IMR-90 (cell line): ENCODE measurements at regions not wholly inside any gene's neighbourhood (a gene's known extent, or its start where the extent isn't known, plus 50 kb on each side); places are given as distances from the start of the nearest gene placed in this dataset.

Experiments used
- ATAC-seq: fragments of 200-7000 bp; cut with Tn5 transposase; 2 replicates; pipeline ENCODE4 v1.9.1; 2020; ENCODE audit warnings: low read depth, mild to moderate bottlenecking, moderate library complexity
- BruUV-seq: library from RNA; stranded (reverse); fragments of 400-500 nt; replicated peaks from 2 replicates; lab custom pipeline; 2021; lab: Mats Ljungman, UMichigan
- CTCF ChIA-PET: fragments of 300-600 bp; formaldehyde crosslinking; extraction: SDS; loops from one replicate; lab custom pipeline; 2021; ENCODE audit warnings: antibody characterized with exemption; lab: Yijun Ruan, JAX
- POLR2A ChIA-PET: fragments of 300-600 bp; sonication (Branson Sonifier 250); formaldehyde crosslinking; loops from one replicate; lab custom pipeline; 2022; ENCODE audit warnings: antibody characterized with exemption; ENCODE audit not compliant: unreplicated experiment; lab: Charles Lee
- DNase-seq: peaks from one replicate; pipeline ENCODE4 v3.0.0; 2013
- H2AFZ ChIP-seq: replicated peaks from 2 replicates; pipeline ENCODE3; 2013; ENCODE audit warnings: low read length, mild to moderate bottlenecking; ENCODE audit not compliant: poor library complexity
- H2AK5ac ChIP-seq: 2 replicates; pipeline ENCODE4 v1.6.1; 2013; ENCODE audit warnings: low read depth, low read length, inconsistent platforms
- H2AK9ac ChIP-seq: replicated peaks from 2 replicates; pipeline ENCODE3; 2013; ENCODE audit warnings: mild to moderate bottlenecking, low read depth, low read length, moderate library complexity; ENCODE audit not compliant: poor library complexity
- H2BK120ac ChIP-seq: 2 replicates; pipeline ENCODE4 v1.6.1; 2013; ENCODE audit warnings: low read depth, low read length, inconsistent platforms
- H2BK15ac ChIP-seq: 3 replicates; pipeline ENCODE4 v1.6.1; 2013; ENCODE audit warnings: low read depth, low read length, inconsistent platforms
- H2BK20ac ChIP-seq: 2 replicates; pipeline ENCODE4 v1.6.1; 2013; ENCODE audit warnings: low read depth, mild to moderate bottlenecking, inconsistent platforms, low read length, moderate library complexity
- H2BK5ac ChIP-seq: 2 replicates; pipeline ENCODE4 v1.6.1; 2013; ENCODE audit warnings: mild to moderate bottlenecking, low read depth, low read length, inconsistent platforms; ENCODE audit not compliant: poor library complexity, severe bottlenecking
- H3K14ac ChIP-seq: replicated peaks from 2 replicates; pipeline ENCODE4 v1.6.1; 2013; ENCODE audit warnings: low read depth, low read length, inconsistent platforms
- H3K18ac ChIP-seq: 2 replicates; pipeline ENCODE4 v1.6.1; 2013; ENCODE audit warnings: low read depth, low read length, control low read depth
- H3K23ac ChIP-seq: 2 replicates; pipeline ENCODE4 v1.6.1; 2013; ENCODE audit warnings: low read depth, low read length, inconsistent platforms
- H3K27ac ChIP-seq: 2 replicates; pipeline ENCODE4 v1.5.1; 2013; ENCODE audit warnings: mild to moderate bottlenecking, control low read depth, low read length; ENCODE audit not compliant: insufficient read depth
- H3K27me3 ChIP-seq: 2 replicates; pipeline ENCODE4 v1.6.1; 2013; ENCODE audit warnings: low read length; ENCODE audit not compliant: control insufficient read depth, insufficient read depth
- H3K36me3 ChIP-seq: 2 replicates; pipeline ENCODE4 v1.6.1; 2013; ENCODE audit warnings: low read length, mixed read lengths; ENCODE audit not compliant: control insufficient read depth, insufficient read depth
- H3K4ac ChIP-seq: 2 replicates; pipeline ENCODE4 v1.6.1; 2013; ENCODE audit warnings: low read depth, low read length, inconsistent platforms
- H3K4me1 ChIP-seq: 2 replicates; pipeline ENCODE4 v1.6.1; 2013; ENCODE audit warnings: low read length, mixed read lengths; ENCODE audit not compliant: control insufficient read depth, insufficient read depth
- H3K4me2 ChIP-seq: 2 replicates; pipeline ENCODE4 v1.6.1; 2013; ENCODE audit warnings: low read depth, mild to moderate bottlenecking, control low read depth, low read length, moderate library complexity
- H3K4me3 ChIP-seq: 2 replicates; pipeline ENCODE4 v1.5.1; 2013; ENCODE audit warnings: low read depth, mild to moderate bottlenecking, control low read depth, low read length, moderate library complexity; ENCODE audit not compliant: insufficient read depth
- H3K56ac ChIP-seq: 2 replicates; pipeline ENCODE4 v1.6.1; 2013; ENCODE audit warnings: low read length, inconsistent platforms; ENCODE audit not compliant: insufficient read depth; ENCODE audit errors: extremely low read depth
- H3K79me1 ChIP-seq, 2 experiments: 2 replicates each; pipeline ENCODE4 v1.6.1; 2013; ENCODE audit warnings: low read length in 2 of 2, inconsistent platforms in 1 of 2, low read depth in 1 of 2
- H3K9ac ChIP-seq: 2 replicates; pipeline ENCODE4 v1.6.1; 2013; ENCODE audit warnings: low read depth, low read length, control low read depth
- H3K9me1 ChIP-seq: 2 replicates; pipeline ENCODE4 v1.6.1; 2013; ENCODE audit warnings: low read length, inconsistent platforms; ENCODE audit not compliant: insufficient read depth
- H3K9me3 ChIP-seq: 2 replicates; pipeline ENCODE4 v1.6.1; 2013; ENCODE audit warnings: low read length; ENCODE audit not compliant: control insufficient read depth, insufficient read depth
- H4K20me1 ChIP-seq: 2 replicates; pipeline ENCODE4 v1.6.1; 2013; ENCODE audit warnings: low read length, inconsistent platforms; ENCODE audit not compliant: insufficient read depth
- H4K5ac ChIP-seq: 2 replicates; pipeline ENCODE4 v1.6.1; 2013; ENCODE audit warnings: mild to moderate bottlenecking, low read depth, low read length, control low read depth
- H4K8ac ChIP-seq, 2 experiments: 2 replicates each; pipeline ENCODE4 v1.6.1; 2013; ENCODE audit warnings: low read depth in 2 of 2, low read length in 2 of 2, control low read depth in 1 of 2, inconsistent platforms in 1 of 2
- H4K91ac ChIP-seq: 2 replicates; pipeline ENCODE4 v1.6.1; 2013; ENCODE audit warnings: low read depth, low read length, inconsistent platforms; ENCODE audit not compliant: insufficient read depth
- CEBPB ChIP-seq: IDR thresholded peaks from 2 replicates; pipeline ENCODE4 v1.6.1; 2012; ENCODE audit warnings: low read depth, low read length, improper control_type of control experiment
- CHD1 ChIP-seq: IDR thresholded peaks from 2 replicates; pipeline ENCODE4 v1.6.1; 2012; ENCODE audit warnings: low read depth, low read length, improper control_type of control experiment
- FOS ChIP-seq: fragments of 150-350 bp; IDR thresholded peaks from 2 replicates; pipeline ENCODE4 v1.6.1; 2016; ENCODE audit warnings: low read depth, low read length
- MAFK ChIP-seq: IDR thresholded peaks from 2 replicates; pipeline ENCODE4 v1.6.1; 2012; ENCODE audit warnings: low read depth, low read length, improper control_type of control experiment
- NFE2L2 ChIP-seq: fragments of 150-350 bp; IDR thresholded peaks from 2 replicates; pipeline ENCODE4 v1.6.1; 2016; ENCODE audit warnings: low read depth, mild to moderate bottlenecking, low read length
- POLR2A ChIP-seq: IDR thresholded peaks from 2 replicates; pipeline ENCODE4 v1.6.1; 2012; ENCODE audit warnings: mild to moderate bottlenecking, low read depth, low read length
- RFX5 ChIP-seq: IDR thresholded peaks from 2 replicates; pipeline ENCODE4 v1.8.0; 2012; ENCODE audit warnings: low read depth, mild to moderate bottlenecking, low read length, moderate library complexity
- WGBS, 2 experiments: methylation state at CpG; one replicate each; pipeline versions ENCODE4 v1.1.5 to v1.1.7; 2013; ENCODE audit warnings: missing lambda C conversion rate in 2 of 2; ENCODE audit not compliant: insufficient read length in 1 of 2; ENCODE audit errors: extremely low coverage in 2 of 2; 5-methylcytosine and 5-hydroxymethylcytosine counted together
- dilution Hi-C: fragments of 300-500 bp; cut with HindIII; formaldehyde crosslinking; loops from one replicate; pipeline ENCODE4 v1.14.3; 2018; ENCODE audit warnings: low sequenced_read_pairs; ENCODE audit not compliant: unreplicated experiment
- in situ Hi-C: fragments of 300-500 bp; cut with MboI; formaldehyde crosslinking; loops from 3 replicates; pipeline ENCODE4 v1.14.3; 2019; ENCODE audit warnings: low sequenced_read_pairs, inconsistent platforms, mixed read lengths
- intact Hi-C: fragments of 100-400 bp; cut with micrococcal nuclease; formaldehyde crosslinking; loops from 2 replicates; pipeline ENCODE4 v1.10.0; 2022

DNA sequence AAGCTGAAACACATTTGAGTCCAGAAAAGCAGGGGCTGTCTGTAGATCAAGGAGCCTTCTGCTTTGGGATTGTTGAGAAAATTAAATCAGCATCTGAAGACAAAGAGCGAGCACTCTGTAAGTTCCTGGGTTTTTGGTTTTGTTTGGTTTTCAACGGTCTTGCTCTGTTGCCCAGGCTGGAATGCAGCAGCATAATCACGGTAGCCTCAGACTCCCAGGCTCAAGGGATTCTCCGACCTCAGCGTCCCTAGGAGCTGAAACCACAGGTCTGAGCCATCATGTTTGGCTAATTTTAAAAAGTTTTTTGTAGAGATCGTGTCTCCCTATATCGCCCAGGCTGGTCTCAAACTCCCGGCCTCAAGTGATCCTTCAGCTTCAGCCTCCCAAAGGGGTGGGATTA, 266.5 kb upstream of the ADAMTS16 start:
- Histone ChIP-seq H2AK5ac (no peak overlapping the region), H3K36me3 (no peaks in the 10 kb centered on the region), H3K4me3 (no peak overlapping the region), H3K9ac (no peak overlapping the region), H3K4me2 (no peak overlapping the region), H3K9me3 (peaks cover 20% of the 10 kb centered on the region; the same call in 1 of the 2 replicates), H3K18ac (no peak overlapping the region), H4K5ac (no peak overlapping the region), H2AK9ac (no peak overlapping the region), H4K91ac (no peak overlapping the region), H3K14ac (no peak overlapping the region), H3K4ac (no peak overlapping the region), H3K23ac (no peak overlapping the region), H2BK5ac (no peak overlapping the region), H3K4me1 (no peaks in the 10 kb centered on the region), H3K79me1 (no peaks in the 10 kb centered on the region), H3K27me3 (no peaks in the 10 kb centered on the region), H3K56ac (no peak overlapping the region), H3K9me1 (no peaks in the 10 kb centered on the region), H2AFZ (no peak overlapping the region), H2BK15ac (no peak overlapping the region), H4K8ac (no peak overlapping the region), H2BK20ac (no peak overlapping the region), H2BK120ac (no peak overlapping the region), H3K27ac (no peak overlapping the region), H4K20me1 (no peaks in the 10 kb centered on the region)
- POLR2A ChIA-PET = no interaction called here
- WGBS, 2 experiments = 71% methylated on average over 1 of the region's 8 CpGs; no CpG with 5 or more reads in 1 of the 2 experiments
- DNase-seq (no peak), ATAC-seq (no peak)
- CTCF ChIA-PET = no interaction called here
- intact Hi-C loops (no loop called here), dilution Hi-C loops (no loop called here), in situ Hi-C loops (loop anchor here (10.0 kb wide), 1 partner anchor 541 kb away; no protein-coding TSS in a partner anchor)
- no TSS peak for BruUV-seq
- no peak for TF ChIP-seq POLR2A
- TF ChIP-seq CHD1 = no peak
- no peak for TF ChIP-seq RFX5
- TF ChIP-seq NFE2L2 = no peak
- no peak for TF ChIP-seq MAFK
- no peak for TF ChIP-seq CEBPB
- no peak for TF ChIP-seq FOS
